ENCODE measurements at regions not wholly inside any gene's neighbourhood (a gene's known extent, or its start where the extent isn't known, plus 50 kb on each side); places are given as distances from the start of the nearest gene placed in this dataset.

GRCh38 chr11:123253223-123253622 lies 58.2 kb upstream of the CLMP start:
- DNase-seq: no peak

- no peak for DNase-seq
These were observed 56.8 kb upstream of the CLMP start for GRCh38 chr11:123251657-123252344.

- no peak for DNase-seq
These were observed 56.0 kb upstream of the CLMP start for GRCh38 chr11:123250892-123251656.

- no peak for DNase-seq
These were observed 54.3 kb upstream of the CLMP start for GRCh38 chr11:123249354-123249753.

GRCh38 chr11:123247813-123248379 lies 52.8 kb upstream of the CLMP start:
- no peak for DNase-seq

GRCh38 chr11:123247496-123247799 lies 52.4 kb upstream of the CLMP start:
- DNase-seq: no peak

- peak; percentile 75 to 82 for DNase-seq
These were observed 51.9 kb upstream of the CLMP start for GRCh38 chr11:123246749-123247495.

GRCh38 chr11:123245567-123245966 lies 50.5 kb upstream of the CLMP start:
- DNase-seq: no peak
